ENCODE measurements at regions not wholly inside any gene's neighbourhood (a gene's known extent, or its start where the extent isn't known, plus 50 kb on each side); places are given as distances from the start of the nearest gene placed in this dataset.

DNA sequence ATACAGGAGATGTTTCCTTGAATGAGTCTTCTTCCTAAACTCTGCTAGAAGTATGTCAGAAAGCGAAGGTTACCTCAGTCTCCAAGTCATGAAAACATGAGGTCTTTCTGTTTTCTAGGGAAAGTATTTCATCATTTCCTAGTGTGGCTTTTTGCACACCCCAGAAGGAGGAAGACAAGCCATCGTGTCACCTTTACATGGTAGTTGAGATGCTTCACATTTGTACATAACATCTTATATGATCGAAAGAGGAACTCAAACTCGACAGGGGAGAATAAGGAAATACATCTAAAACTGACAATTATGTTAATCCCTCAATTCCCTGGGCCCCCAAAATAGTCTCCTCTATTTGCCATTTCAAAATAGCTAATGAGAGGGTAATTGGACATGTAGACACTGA, 214.1 kb upstream of the PLEKHG7 start:
- no peak for DNase-seq

DNA sequence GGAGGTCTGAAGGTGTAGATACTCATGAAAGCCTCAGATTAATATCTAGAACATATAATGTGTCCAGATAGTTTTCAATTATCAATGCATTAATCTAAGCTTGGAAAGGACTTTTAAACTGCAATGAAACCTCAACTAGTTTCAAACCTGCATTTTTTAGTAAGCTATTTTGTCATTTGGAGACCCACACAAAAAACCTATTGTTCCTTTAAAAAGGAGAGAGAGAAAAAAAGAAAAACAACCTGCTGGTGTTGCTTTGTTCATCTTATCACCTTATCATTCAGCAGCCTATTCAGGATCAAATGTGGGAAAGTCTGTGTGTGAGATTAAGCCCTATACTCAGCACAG, 215.7 kb upstream of the PLEKHG7 start:
- DNase-seq, result no peak

DNA sequence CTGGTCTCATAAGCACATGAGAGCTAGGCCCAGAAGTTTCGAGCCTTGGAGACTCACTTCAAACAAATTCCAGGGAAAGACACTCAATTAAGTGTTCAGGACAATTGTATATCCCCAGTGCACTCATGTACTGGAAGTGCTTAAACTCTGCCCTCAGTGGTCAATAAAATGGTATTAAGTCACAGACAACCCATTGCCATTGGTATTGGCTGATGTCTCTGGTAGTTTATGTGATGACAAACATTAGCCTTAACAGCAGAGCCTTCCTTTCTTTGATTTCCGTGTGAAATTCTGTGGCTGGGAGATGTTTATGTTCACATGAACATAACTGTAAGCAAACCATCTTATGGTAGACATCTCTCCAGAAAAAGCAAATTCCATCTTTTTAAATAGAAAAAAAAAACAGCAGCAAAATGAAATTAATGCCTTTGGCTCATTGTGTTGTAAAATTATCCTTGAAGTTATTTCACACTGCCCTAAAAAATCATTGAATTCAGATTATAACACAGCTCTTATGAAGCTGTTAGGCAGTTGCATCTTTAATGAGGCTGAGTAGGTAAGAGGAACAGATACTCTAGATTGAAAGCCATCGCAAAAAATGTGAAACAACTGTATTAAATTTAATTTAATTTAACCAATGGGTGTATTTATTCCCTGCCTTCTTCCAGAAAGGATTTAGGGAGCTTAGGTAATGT, 216.2 kb upstream of the PLEKHG7 start:
- DNase-seq, result no peak

- DNase-seq, result no peak
Measured at GRCh38 chr12:92485351-92486348, 217.1 kb upstream of the PLEKHG7 start.

- no peak for DNase-seq
Measured at GRCh38 chr12:92482599-92482998, 220.2 kb upstream of the PLEKHG7 start.

- no peak for DNase-seq
Measured at GRCh38 chr12:92481066-92481465, 221.7 kb upstream of the PLEKHG7 start.

DNA sequence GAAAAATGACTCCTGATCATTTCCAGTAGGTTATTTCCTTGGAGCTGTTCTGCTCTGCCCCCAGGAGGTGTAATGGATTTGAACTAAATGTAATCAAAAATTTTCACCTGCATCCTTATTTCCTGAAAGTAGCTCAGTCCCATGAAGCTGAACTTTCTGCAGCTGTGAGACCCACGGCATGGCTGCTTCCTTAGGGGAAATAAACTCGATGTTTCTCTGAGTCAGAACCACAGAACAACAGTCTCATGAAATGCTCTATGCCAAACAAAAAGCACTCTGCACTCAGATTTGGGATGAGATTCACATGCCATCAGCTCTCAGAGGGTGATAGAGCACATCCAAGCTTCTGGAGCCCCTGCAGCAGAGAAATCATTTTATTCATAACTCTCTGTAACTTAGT, 224.1 kb upstream of the PLEKHG7 start:
- no peak for DNase-seq

DNA sequence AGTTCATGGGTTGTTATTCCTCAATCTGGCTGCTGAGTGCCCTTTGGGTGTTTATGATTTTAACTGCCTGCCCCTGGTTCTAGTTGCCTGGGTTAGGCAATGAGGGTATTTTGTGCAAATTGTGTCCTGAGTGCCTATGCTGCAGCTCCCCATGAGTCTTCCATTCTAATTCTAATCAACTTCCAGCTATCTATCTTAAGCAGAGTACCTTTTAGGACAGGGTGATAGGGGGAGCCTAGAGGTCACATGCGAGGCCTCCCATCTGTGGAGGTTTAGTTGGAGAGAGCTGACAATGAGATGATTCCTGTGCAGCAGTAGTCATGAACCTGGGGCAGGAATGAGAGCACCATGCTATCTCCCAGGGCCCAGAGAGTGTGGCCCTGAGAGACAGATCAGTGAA, 225.9 kb upstream of the PLEKHG7 start:
- no peak for DNase-seq

DNA sequence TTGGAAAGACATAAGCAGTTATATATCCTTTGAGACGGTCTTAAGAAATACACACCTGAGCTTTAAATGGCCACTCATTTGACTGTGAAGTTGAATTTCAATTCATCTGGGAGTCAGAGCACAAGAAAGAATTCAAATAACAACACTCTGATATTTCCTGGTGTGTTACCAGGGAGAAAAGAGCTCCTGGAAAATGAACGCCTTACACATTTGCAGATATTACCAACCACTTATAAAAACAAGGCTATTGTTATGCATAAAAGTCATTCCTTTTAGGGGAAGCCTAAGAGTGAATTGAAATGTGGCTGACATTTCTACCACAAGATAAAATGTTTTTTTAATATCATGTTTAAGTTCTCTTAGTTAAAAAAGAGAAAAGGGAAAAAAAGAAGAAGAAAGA, 229.2 kb upstream of the PLEKHG7 start:
- DNase-seq, result no peak

- no peak for DNase-seq
Measured at GRCh38 chr12:92472201-92472600, 230.6 kb upstream of the PLEKHG7 start.

DNA sequence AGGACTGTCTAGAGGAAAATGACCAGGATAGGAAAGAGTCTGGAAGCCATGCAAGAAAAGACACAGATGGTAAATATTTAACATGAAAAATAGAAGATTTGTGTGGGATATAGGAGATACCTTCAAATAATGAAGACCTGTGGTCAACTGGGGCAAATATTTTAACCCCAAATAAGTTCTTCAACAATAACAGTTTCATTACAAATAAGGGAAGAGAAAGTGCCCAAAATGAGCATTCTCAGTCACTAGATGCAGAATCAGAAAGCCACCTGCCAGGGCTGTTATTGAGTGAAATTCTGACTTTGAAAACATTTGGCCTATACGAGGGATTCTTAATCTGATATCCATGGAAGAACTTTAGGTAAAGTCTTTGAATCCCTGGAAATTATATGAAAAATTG, 231.2 kb upstream of the PLEKHG7 start:
- DNase-seq, result no peak

DNA sequence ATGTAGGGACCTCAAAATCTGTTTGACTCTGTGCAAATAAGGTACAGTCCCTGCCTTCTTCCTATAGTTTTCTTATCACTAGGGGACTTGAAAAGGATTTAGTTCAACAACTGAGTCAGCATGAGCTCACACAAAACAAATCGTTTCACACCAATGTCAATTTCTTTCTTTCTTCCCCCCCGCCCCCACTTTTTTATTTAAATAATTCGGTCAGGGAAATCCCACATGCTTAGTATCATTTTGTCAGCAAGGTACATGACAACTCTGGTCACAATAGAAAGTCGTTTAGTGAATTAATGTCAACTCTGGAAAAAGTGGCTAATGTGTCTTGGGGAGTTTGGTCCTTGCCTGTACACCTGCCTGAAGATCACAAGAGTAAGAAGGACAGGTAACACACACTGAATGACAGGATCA, 232.2 kb upstream of the PLEKHG7 start:
- no peak for DNase-seq

GRCh38 chr12:92469837-92470236, 233.0 kb upstream of the PLEKHG7 start:
- DNase-seq, result no peak

DNA sequence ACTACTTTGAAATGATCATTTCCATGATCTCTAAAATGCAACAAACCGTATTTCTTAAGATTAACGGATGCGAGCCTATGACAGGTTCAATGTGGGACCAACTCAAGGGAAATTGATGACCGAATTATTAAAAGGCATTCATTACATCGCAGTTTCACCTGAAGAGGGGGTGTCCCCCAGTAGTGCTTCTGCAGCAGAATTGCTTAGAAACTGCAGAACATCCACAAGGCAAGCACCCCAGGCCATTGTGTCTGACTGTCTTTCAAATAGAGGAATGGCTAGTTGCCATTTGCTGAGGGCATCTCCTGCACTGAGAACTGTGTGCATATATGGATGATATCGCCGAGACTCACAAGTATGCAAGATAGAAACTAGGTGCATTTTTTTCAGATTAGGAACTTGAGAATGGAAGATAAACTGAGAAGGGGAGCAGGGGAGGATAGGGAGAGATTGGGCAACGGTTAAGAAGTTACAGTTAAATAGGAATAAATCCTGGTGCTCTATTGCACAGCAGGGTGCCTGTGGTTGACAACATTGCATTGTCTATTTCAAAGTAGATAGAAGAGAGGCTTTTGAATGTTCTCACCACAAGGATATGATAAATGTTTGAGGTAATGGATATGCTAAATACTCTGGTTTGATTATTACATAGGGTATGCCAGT, 234.3 kb upstream of the PLEKHG7 start:
- no peak for DNase-seq

- no peak for DNase-seq
Measured at GRCh38 chr12:92467886-92468285, 234.9 kb upstream of the PLEKHG7 start.

DNA sequence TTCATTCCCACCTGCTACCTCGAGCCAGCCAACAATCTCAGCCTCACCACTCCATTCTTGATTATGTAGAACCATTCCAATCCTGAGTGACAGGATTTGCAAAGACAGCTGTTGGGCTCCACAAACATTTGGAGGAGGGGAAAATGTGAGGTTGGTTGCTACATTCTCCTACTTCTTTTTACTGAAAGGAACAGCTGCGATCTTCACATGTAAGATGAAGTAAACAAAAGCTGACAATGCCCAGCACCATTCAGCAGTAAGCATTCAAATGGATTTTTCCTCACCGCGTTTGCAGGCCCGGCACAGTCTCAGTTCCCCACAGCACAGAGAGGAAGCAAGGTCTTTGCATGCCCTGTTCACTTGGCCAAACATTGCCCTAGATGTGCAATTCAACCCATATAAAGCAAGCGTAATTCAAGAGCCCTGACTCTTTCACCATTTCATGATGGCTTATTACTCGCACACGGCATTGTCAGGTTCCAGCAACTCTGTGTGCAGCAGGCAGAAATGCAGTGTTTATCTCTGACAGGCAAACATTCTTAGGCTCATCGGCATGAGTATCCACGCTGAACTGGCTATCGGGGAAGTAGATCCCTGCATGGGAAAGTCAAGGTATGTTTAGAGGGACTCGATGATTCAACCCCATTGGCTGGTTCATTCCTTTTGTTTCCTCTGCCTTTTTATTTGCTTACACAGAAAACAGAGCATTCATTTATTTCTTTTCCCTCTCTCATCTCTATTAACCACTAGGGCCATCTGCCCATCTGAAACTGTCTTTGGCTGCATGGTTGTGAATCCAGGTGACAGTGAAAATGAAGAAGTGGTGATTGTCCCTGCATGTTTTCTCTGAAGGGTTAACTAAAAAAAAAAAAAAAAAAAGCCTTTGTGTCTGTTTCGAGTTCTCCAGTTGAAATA, 236.1 kb upstream of the PLEKHG7 start:
- DNase-seq, result no peak

- no peak for DNase-seq
Measured at GRCh38 chr12:92465786-92466295, 236.9 kb upstream of the PLEKHG7 start.

DNA sequence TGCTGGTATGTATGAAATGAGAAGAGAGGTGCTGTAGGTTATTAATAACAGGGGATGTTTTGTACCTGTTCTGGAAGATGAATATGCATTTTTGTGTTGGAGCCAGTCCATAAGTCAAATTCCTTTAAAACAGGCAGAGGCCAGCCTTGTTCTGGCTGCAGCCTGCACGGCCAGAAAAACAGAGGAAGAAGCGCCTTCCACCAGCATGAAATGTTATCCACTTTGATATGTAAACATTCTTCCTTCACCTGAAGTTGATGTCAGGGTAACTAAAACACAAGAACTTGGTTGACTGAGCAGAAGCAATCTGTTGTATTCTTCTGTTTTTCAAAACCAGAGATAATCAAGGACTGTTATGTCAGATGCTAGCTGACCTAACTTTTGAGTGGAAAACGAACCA, 237.9 kb upstream of the PLEKHG7 start:
- DNase-seq, result no peak

- no peak for DNase-seq
Measured at GRCh38 chr12:92463171-92463570, 239.6 kb upstream of the PLEKHG7 start.

- DNase-seq, result no peak
Measured at GRCh38 chr12:92462527-92462926, 240.3 kb upstream of the PLEKHG7 start.

DNA sequence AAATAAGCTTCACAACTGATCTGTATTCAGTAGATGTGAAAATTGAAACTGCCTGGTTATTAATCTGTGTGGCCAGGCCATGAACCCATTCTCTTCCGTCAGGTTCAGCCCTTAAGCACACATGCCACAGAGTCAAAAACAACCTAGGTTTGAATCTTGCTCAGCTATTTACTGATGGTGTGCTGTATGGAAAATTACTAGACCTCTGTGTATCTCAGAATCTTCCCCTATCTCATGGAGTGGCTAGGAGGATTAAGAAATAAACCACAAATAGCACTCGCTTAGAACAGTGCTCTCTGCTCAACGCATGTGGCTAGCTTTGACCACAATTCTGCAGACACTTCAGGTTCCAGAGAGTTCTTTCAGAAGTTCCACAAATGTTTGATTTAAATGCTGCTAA, 240.7 kb upstream of the PLEKHG7 start:
- DNase-seq, result no peak

GRCh38 chr12:92459850-92460249, 242.9 kb upstream of the PLEKHG7 start:
- DNase-seq, result no peak
